ENCODE measurements at regions not wholly inside any gene's neighbourhood (a gene's known extent, or its start where the extent isn't known, plus 50 kb on each side); places are given as distances from the start of the nearest gene placed in this dataset.

DNA sequence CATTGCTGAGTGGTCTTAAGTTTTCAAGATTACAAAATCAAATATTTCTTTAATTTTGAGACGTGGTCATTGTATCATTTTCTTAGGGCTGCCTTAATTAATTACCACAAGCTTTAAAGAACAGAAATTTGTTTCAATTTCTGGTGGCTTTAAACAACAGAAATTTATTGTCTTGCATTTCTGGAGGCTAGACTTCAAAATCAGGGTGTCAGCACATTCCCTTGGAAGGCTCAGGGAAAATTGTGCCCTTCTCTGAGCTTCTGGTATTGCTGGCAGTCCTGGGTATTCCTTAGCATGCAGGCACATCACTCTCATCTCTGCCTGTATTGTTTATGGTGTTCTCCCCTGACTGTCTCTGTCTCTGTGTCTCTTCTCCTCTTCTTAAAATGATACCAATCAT, 76.0 kb upstream of the PCSK2 start:
- no peak for DNase-seq
- peaks cover 0 to 11% (median 3%) of the 10 kb centered on the region in 7 donors for H3K9me3 Mint-ChIP-seq
- no peaks in the 10 kb centered on the region for H4K20me1 ChIP-seq (ENCODE audit: insufficient read depth, low read length)
- H3K79me2 ChIP-seq (ENCODE audit: insufficient read depth, low read length): no peaks in the 10 kb centered on the region
- no peaks in the 10 kb centered on the region for H3K27me3 ChIP-seq (ENCODE audit: control insufficient read depth in 2 of 2, insufficient read depth in 2 of 2, low read length in 2 of 2)
- no peak overlapping the region for H3K4me2 ChIP-seq (replicated peaks; ENCODE audit: extremely low read depth, low read length, poor library complexity, severe bottlenecking)
- H3K4me1 Mint-ChIP-seq: no peaks in the 10 kb centered on the region
- TF ChIP-seq, protein P1, sequence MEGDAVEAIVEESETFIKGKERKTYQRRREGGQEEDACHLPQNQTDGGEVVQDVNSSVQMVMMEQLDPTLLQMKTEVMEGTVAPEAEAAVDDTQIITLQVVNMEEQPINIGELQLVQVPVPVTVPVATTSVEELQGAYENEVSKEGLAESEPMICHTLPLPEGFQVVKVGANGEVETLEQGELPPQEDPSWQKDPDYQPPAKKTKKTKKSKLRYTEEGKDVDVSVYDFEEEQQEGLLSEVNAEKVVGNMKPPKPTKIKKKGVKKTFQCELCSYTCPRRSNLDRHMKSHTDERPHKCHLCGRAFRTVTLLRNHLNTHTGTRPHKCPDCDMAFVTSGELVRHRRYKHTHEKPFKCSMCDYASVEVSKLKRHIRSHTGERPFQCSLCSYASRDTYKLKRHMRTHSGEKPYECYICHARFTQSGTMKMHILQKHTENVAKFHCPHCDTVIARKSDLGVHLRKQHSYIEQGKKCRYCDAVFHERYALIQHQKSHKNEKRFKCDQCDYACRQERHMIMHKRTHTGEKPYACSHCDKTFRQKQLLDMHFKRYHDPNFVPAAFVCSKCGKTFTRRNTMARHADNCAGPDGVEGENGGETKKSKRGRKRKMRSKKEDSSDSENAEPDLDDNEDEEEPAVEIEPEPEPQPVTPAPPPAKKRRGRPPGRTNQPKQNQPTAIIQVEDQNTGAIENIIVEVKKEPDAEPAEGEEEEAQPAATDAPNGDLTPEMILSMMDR (IDR thresholded peaks at IDR 0.05): no peak
- no peaks in the 10 kb centered on the region for H3K36me3 Mint-ChIP-seq
- no peak overlapping the region for H2AFZ ChIP-seq (ENCODE audit: insufficient read depth, low read depth, low read length, poor library complexity, severe bottlenecking)
- no peak overlapping the region for H3K9ac ChIP-seq (ENCODE audit: insufficient read depth, low read length, poor library complexity, severe bottlenecking)
- no peaks in the 10 kb centered on the region for H3K36me3 ChIP-seq (replicated peaks in 1 of 2; ENCODE audit: control insufficient read depth in 1 of 2, insufficient read depth in 2 of 2, low read length in 2 of 2)
- no peak overlapping the region for H3K4me3 ChIP-seq (replicated peaks in 1 of 3; ENCODE audit: low read depth in 2 of 3, low read length in 3 of 3)
- no peak overlapping the region for H3K27ac ChIP-seq (ENCODE audit: low read depth in 1 of 2, low read length in 2 of 2)
- no peak overlapping the region for H3K4me3 Mint-ChIP-seq
- no CpG with 5 or more reads among the region's 1 CpG for WGBS (ENCODE audit: insufficient coverage)
- H3K4me1 ChIP-seq (ENCODE audit: control insufficient read depth in 1 of 2, insufficient read depth in 2 of 2, low read length in 2 of 2): no peaks in the 10 kb centered on the region
- H3K27ac Mint-ChIP-seq: no peak overlapping the region
- intact Hi-C loops (cut with micrococcal nuclease): no loop called here
- peaks cover 0 to 2% (median 1%) of the 10 kb centered on the region in 3 donors for H3K27me3 Mint-ChIP-seq (ENCODE audit: low read depth in 3 of 3)
- H3K9me3 ChIP-seq (replicated peaks in 1 of 2; ENCODE audit: control insufficient read depth in 1 of 2, insufficient read depth in 1 of 2, low read length in 2 of 2): peaks cover 3 to 7% of the 10 kb centered on the region in 2 donors

DNA sequence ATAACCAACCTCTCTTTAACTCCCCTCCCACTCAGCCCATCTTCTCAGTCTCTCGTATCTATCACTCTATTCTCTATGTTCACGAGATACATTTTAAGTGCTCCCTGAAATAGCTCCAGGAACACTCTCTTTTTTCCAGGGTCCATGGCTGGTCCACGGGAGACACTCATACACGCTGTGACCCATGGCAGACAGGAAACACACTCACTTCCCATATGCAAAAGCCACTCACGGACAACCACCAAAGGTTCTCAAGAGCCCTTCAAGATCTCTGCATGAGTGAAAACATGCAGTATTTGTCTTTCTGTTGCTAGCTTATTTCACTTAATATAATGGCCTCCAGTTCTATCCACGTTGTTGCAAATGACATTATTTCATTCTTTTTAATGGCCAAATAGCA, 71.4 kb upstream of the PCSK2 start:
- no peaks in the 10 kb centered on the region for H3K36me3 Mint-ChIP-seq
- H3K9me3 ChIP-seq (replicated peaks in 1 of 2; ENCODE audit: control insufficient read depth in 1 of 2, insufficient read depth in 1 of 2, low read length in 2 of 2): peaks cover 3 to 7% of the 10 kb centered on the region in 2 donors
- intact Hi-C loops (cut with micrococcal nuclease): no loop called here

More for the DNA sequence above, 71.4 kb upstream of the PCSK2 start:
- WGBS (ENCODE audit: insufficient coverage): 55% methylated on average over 4 of the region's 6 CpGs
- TF ChIP-seq, protein P1 (IDR thresholded peaks at IDR 0.05): no peak
- Histone ChIP-seq H3K9ac (ENCODE audit: insufficient read depth, low read length, poor library complexity, severe bottlenecking) (no peak overlapping the region), H3K79me2 (ENCODE audit: insufficient read depth, low read length) (no peaks in the 10 kb centered on the region), H3K4me1 (ENCODE audit: control insufficient read depth in 1 of 2, insufficient read depth in 2 of 2, low read length in 2 of 2) (no peaks in the 10 kb centered on the region), H2AFZ (ENCODE audit: insufficient read depth, low read depth, low read length, poor library complexity, severe bottlenecking) (no peak overlapping the region), H3K27me3 (ENCODE audit: control insufficient read depth in 2 of 2, insufficient read depth in 2 of 2, low read length in 2 of 2) (no peaks in the 10 kb centered on the region), H3K4me2 (replicated peaks; ENCODE audit: extremely low read depth, low read length, poor library complexity, severe bottlenecking) (no peak overlapping the region), H3K4me3 (replicated peaks in 1 of 3; ENCODE audit: low read depth in 2 of 3, low read length in 3 of 3) (no peak overlapping the region), H3K36me3 (replicated peaks in 1 of 2; ENCODE audit: control insufficient read depth in 1 of 2, insufficient read depth in 2 of 2, low read length in 2 of 2) (no peaks in the 10 kb centered on the region), H4K20me1 (ENCODE audit: insufficient read depth, low read length) (no peaks in the 10 kb centered on the region), H3K27ac (ENCODE audit: low read depth in 1 of 2, low read length in 2 of 2) (no peak overlapping the region)
- Mint-ChIP-seq H3K9me3 (peaks cover under 1 to 8% (median 4%) of the 10 kb centered on the region in 7 donors), H3K27me3 (ENCODE audit: low read depth in 3 of 3) (peaks cover 0 to 2% (median 0%) of the 10 kb centered on the region in 3 donors), H3K4me1 (no peaks in the 10 kb centered on the region), H3K4me3 (no peak overlapping the region), H3K27ac (no peak overlapping the region)
- no peak for DNase-seq

Data from CD14-positive monocyte (primary cell).